Adrenal gland (tissue), 5 donors: ENCODE measurements at regions not wholly inside any gene's neighbourhood (a gene's known extent, or its start where the extent isn't known, plus 50 kb on each side); places are given as distances from the start of the nearest gene placed in this dataset.

Experiments
- POLR2A ChIP-seq, 2 donors: fragments of 450-650 bp; IDR thresholded peaks; one replicate each; pipeline ENCODE4 v1.6.1; 2017; ENCODE audit warnings: antibody characterized with exemption in 2 of 2, mild to moderate bottlenecking in 2 of 2, moderate library complexity in 1 of 2
- TF ChIP-seq, protein P1 (sequence below), 6 experiments: fragments of 450-650 bp in 4 of 6; fragments of 200-600 bp in 2 of 6; sonication (generic) in 1 of 6; IDR thresholded peaks; 1 replicate in 5 of 6; 2 replicates in 1 of 6; pipeline versions ENCODE4 v1.5.1 to v1.8.0; 2016 to 2021; ENCODE audit warnings: antibody characterized with exemption in 6 of 6, mild to moderate bottlenecking in 2 of 6, moderate library complexity in 1 of 6
- donor health status: DM: no; HTN: no; CAD: no.

DNA sequence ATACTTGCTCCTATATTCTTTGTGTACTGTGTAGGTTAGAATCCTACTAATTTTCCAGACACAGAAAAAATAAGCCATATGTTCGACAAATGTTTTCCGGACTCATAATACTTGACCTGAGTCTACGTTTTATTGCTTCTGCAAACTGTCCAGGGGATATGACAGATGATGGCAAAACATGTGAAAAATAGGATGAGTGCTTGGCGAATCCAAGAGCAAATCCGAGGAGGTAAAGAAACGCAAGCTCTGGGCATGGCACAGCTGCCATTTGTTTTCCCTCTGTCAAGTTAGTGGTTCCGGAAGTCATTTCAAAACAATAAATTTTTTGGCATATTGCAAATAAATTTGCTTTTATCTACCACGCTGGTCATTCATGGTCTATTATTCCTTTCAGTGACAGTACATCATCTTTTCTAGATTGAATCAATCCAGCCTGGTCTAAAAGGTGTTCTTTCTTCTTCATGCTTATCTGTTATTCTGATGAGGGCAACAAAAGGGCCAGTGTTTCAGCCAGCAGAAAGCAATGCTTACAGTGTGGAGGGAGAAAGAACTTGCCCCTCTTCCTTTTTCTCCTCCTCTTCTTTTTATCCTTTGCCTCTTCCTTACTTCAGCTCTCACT, 476.1 kb upstream of the SOX11 start:
- TF ChIP-seq, protein P1, sequence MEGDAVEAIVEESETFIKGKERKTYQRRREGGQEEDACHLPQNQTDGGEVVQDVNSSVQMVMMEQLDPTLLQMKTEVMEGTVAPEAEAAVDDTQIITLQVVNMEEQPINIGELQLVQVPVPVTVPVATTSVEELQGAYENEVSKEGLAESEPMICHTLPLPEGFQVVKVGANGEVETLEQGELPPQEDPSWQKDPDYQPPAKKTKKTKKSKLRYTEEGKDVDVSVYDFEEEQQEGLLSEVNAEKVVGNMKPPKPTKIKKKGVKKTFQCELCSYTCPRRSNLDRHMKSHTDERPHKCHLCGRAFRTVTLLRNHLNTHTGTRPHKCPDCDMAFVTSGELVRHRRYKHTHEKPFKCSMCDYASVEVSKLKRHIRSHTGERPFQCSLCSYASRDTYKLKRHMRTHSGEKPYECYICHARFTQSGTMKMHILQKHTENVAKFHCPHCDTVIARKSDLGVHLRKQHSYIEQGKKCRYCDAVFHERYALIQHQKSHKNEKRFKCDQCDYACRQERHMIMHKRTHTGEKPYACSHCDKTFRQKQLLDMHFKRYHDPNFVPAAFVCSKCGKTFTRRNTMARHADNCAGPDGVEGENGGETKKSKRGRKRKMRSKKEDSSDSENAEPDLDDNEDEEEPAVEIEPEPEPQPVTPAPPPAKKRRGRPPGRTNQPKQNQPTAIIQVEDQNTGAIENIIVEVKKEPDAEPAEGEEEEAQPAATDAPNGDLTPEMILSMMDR (IDR thresholded peaks at IDR 0.05) = no peak
- TF ChIP-seq POLR2A (IDR thresholded peaks at IDR 0.05) = no peak
